ENCODE measurements at regions not wholly inside any gene's neighbourhood (a gene's known extent, or its start where the extent isn't known, plus 50 kb on each side); places are given as distances from the start of the nearest gene placed in this dataset.

GRCh38 chr21:36579898-36580297 lies 100.0 kb upstream of the CLDN14 start:
- no peak for DNase-seq
- H3K4me3 ChIP-seq (replicated peaks in 1 of 3; ENCODE audit: low read depth in 2 of 3, low read length in 3 of 3), result no peak overlapping the region
- WGBS (ENCODE audit: insufficient coverage), result no CpG with 5 or more reads among the region's 1 CpG
- no peak overlapping the region for H3K27ac ChIP-seq (ENCODE audit: low read depth in 1 of 2, low read length in 2 of 2)
- Mint-ChIP-seq H3K9me3 (peaks cover 0 to 5% (median 1%) of the 10 kb centered on the region in 7 donors), H3K27me3 (ENCODE audit: low read depth in 3 of 3) (peaks cover 1 to 11% (median 5%) of the 10 kb centered on the region in 3 donors), H3K4me1 (peaks cover 10% of the 10 kb centered on the region), H3K36me3 (no peaks in the 10 kb centered on the region), H3K27ac (no peak overlapping the region), H3K4me3 (no peak overlapping the region)
- H3K9me3 ChIP-seq (replicated peaks in 1 of 2; ENCODE audit: control insufficient read depth in 1 of 2, insufficient read depth in 1 of 2, low read length in 2 of 2), result no peaks in the 10 kb centered on the region
- H3K36me3 ChIP-seq (replicated peaks in 1 of 2; ENCODE audit: control insufficient read depth in 1 of 2, insufficient read depth in 2 of 2, low read length in 2 of 2), result no peaks in the 10 kb centered on the region
- no peaks in the 10 kb centered on the region for H3K79me2 ChIP-seq (ENCODE audit: insufficient read depth, low read length)
- no peaks in the 10 kb centered on the region for H3K4me1 ChIP-seq (ENCODE audit: control insufficient read depth in 1 of 2, insufficient read depth in 2 of 2, low read length in 2 of 2)
- no peaks in the 10 kb centered on the region for H4K20me1 ChIP-seq (ENCODE audit: insufficient read depth, low read length)
- no peaks in the 10 kb centered on the region for H3K27me3 ChIP-seq (ENCODE audit: control insufficient read depth in 2 of 2, insufficient read depth in 2 of 2, low read length in 2 of 2)
- no peak for TF ChIP-seq CTCF (IDR thresholded peaks at IDR 0.05)
- intact Hi-C loops (cut with micrococcal nuclease), result no loop called here
- no peak overlapping the region for H2AFZ ChIP-seq (ENCODE audit: insufficient read depth, low read depth, low read length, poor library complexity, severe bottlenecking)
- no peak overlapping the region for H3K9ac ChIP-seq (ENCODE audit: insufficient read depth, low read length, poor library complexity, severe bottlenecking)
- H3K4me2 ChIP-seq (replicated peaks; ENCODE audit: extremely low read depth, low read length, poor library complexity, severe bottlenecking), result no peak overlapping the region

DNA sequence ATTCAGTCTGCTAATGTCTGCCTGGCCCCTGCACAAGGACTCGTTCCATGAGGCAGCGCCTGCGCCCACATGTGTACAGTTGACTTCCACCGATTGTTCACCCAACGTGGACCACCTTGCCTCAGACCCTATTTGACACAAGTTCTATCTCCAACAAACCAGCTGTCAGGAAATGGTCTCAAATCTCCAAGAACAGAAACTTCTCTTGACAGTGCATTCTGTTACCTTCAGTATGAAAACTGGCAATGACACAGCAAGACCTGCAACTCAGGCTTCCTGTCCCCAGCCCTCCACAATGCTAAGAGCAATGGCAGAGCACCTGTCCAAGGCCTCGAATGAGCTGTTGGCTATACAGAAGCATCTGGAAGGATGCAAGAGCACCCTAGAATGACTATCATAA lies 102.3 kb upstream of the CLDN14 start:
- no peaks in the 10 kb centered on the region for H3K36me3 ChIP-seq (replicated peaks in 1 of 2; ENCODE audit: control insufficient read depth in 1 of 2, insufficient read depth in 2 of 2, low read length in 2 of 2)
- no peaks in the 10 kb centered on the region for H3K9me3 ChIP-seq (replicated peaks in 1 of 2; ENCODE audit: control insufficient read depth in 1 of 2, insufficient read depth in 1 of 2, low read length in 2 of 2)
- 27% methylated on average over 5 of the region's 6 CpGs for WGBS (ENCODE audit: insufficient coverage)
- Mint-ChIP-seq H3K36me3 (no peaks in the 10 kb centered on the region), H3K4me1 (peaks cover 5% of the 10 kb centered on the region), H3K27me3 (ENCODE audit: low read depth in 3 of 3) (peaks cover under 1 to 11% (median 5%) of the 10 kb centered on the region in 3 donors), H3K27ac (no peak overlapping the region), H3K4me3 (no peak overlapping the region), H3K9me3 (peaks cover 0 to 3% (median 0%) of the 10 kb centered on the region in 7 donors)
- H3K4me2 ChIP-seq (replicated peaks; ENCODE audit: extremely low read depth, low read length, poor library complexity, severe bottlenecking), result no peak overlapping the region
- intact Hi-C loops (cut with micrococcal nuclease), result no loop called here
- H3K4me1 ChIP-seq (ENCODE audit: control insufficient read depth in 1 of 2, insufficient read depth in 2 of 2, low read length in 2 of 2), result no peaks in the 10 kb centered on the region
- H3K27me3 ChIP-seq (ENCODE audit: control insufficient read depth in 2 of 2, insufficient read depth in 2 of 2, low read length in 2 of 2), result no peaks in the 10 kb centered on the region
- no peak overlapping the region for H2AFZ ChIP-seq (ENCODE audit: insufficient read depth, low read depth, low read length, poor library complexity, severe bottlenecking)
- H3K79me2 ChIP-seq (ENCODE audit: insufficient read depth, low read length), result no peaks in the 10 kb centered on the region
- no peak for TF ChIP-seq CTCF (IDR thresholded peaks at IDR 0.05)
- no peak overlapping the region for H3K27ac ChIP-seq (ENCODE audit: low read depth in 1 of 2, low read length in 2 of 2)
- no peak for DNase-seq
- H3K4me3 ChIP-seq (replicated peaks in 1 of 3; ENCODE audit: low read depth in 2 of 3, low read length in 3 of 3), result no peak overlapping the region
- H3K9ac ChIP-seq (ENCODE audit: insufficient read depth, low read length, poor library complexity, severe bottlenecking), result no peak overlapping the region
- no peaks in the 10 kb centered on the region for H4K20me1 ChIP-seq (ENCODE audit: insufficient read depth, low read length)

Measured in CD14-positive monocyte (primary cell).